ENCODE measurements at regions not wholly inside any gene's neighbourhood (a gene's known extent, or its start where the extent isn't known, plus 50 kb on each side); places are given as distances from the start of the nearest gene placed in this dataset.
A peak's percentile ranks its signal among the peaks of the same experiment; 100 is the strongest.

DNA sequence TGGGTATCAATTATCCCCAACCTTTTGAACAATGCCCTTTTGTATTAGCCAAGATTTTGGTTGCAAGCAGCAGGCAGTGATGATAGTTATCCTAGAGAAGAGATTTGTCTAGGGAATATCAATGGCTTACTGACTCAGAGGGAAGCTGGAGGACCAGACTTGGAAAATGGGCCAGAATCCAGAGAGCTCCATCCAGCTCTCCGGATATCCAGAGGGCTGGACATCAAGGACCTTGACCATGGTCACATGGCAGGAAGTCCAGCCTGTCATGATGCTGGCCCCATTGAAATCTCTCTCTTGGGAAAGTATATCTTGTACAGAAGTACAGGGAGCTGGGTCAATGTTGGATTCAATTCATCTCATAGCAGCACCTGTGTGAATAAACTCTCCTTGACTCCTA lies 148.5 kb upstream of the PDZRN3 start:
- WGBS, 3 donors, result 20 to 27% (median 22%) methylated on average over 1 of the region's 1 CpG
- no peak for ATAC-seq
- Histone ChIP-seq H3K27me3 (ENCODE audit: insufficient read depth in 3 of 3, low read length in 2 of 3) (no peaks in the 10 kb centered on the region), H3K36me3 (ENCODE audit: insufficient read depth in 1 of 2, low read depth in 1 of 2) (no peaks in the 10 kb centered on the region), H3K4me3 (no peak overlapping the region), H3K9me3 (peaks cover 5% of the 10 kb centered on the region), H3K4me1 (no peaks in the 10 kb centered on the region), H3K27ac (no peak overlapping the region)
- no peak for TF ChIP-seq CTCF (IDR thresholded peaks at IDR 0.05)
- intact Hi-C loops (cut with DNase I), result no loop called here
- DNase-seq, result no peak

GRCh38 chr3:73772076-73772886 lies 147.5 kb upstream of the PDZRN3 start:
- Histone ChIP-seq H3K27ac (no peak overlapping the region), H3K4me3 (no peak overlapping the region)
- ATAC-seq, result no peak

DNA sequence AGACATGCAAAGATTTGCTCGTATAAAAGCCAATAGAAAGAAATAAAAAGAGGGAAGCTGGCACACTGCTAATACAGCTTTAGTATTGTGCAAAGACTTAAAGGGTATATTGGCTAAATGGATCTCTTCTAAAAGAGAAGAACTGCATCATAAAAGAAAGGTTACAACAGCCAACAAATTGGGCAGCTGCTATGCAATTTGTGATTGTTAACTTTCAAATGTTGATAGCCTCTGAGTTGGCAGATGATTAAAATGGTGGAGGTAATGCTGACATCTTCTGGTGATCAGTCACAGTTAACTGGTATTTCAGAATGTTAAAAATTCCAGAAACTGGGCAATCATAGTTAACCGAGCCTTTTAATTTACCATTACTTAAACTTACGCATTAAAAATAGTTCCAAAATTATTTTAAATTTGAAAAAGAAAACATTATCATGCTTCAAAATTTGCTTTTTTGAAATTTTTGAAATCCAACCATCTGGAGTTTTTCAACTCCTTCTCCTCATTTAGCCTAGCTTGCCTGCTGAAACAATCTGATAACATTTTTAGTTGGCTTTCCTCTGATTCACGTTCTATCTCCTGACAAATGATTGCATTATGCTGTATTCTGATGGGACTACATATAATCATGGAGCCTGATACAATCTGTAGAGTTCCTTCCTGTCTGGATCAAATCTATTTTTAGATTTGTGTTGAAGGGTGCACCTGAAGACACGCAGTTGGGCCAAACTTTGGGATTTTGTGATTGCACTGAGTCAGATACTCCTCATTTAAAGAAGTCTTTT lies 144.0 kb upstream of the PDZRN3 start:
- H3K9me3 ChIP-seq, result peaks cover 5% of the 10 kb centered on the region
- H3K27ac ChIP-seq, result no peak overlapping the region
- TF ChIP-seq CTCF (IDR thresholded peaks at IDR 0.05), result no peak
- peaks cover 8% of the 10 kb centered on the region for H3K4me1 ChIP-seq
- ATAC-seq (no peak), DNase-seq (no peak)
- no peaks in the 10 kb centered on the region for H3K27me3 ChIP-seq (ENCODE audit: insufficient read depth in 3 of 3, low read length in 2 of 3)
- intact Hi-C loops (cut with DNase I), result loop anchor here in 1 of 2 donors (10.0 kb wide), 1 partner anchor 254 kb away; no protein-coding TSS in a partner anchor
- WGBS, 3 donors, result 68 to 77% (median 72%) methylated on average over 5 of the region's 5 CpGs
- no peak overlapping the region for H3K4me3 ChIP-seq
- no peaks in the 10 kb centered on the region for H3K36me3 ChIP-seq (ENCODE audit: insufficient read depth in 1 of 2, low read depth in 1 of 2)

More at GRCh38 chr3:73772076-73772886, 147.5 kb upstream of the PDZRN3 start:
- no peak for DNase-seq
- peaks cover 5% of the 10 kb centered on the region for H3K9me3 ChIP-seq
- no peaks in the 10 kb centered on the region for H3K36me3 ChIP-seq (ENCODE audit: insufficient read depth in 1 of 2, low read depth in 1 of 2)
- H3K27me3 ChIP-seq (ENCODE audit: insufficient read depth in 3 of 3, low read length in 2 of 3), result no peaks in the 10 kb centered on the region
- no peaks in the 10 kb centered on the region for H3K4me1 ChIP-seq
- 62 to 75% (median 69%) methylated on average over 3 of the region's 3 CpGs for WGBS, 3 donors
- intact Hi-C loops (cut with DNase I), result no loop called here
- TF ChIP-seq CTCF (IDR thresholded peaks at IDR 0.05), result no peak

GRCh38 chr3:73766599-73767381 lies 142.0 kb upstream of the PDZRN3 start:
- WGBS, 3 donors, result 32 to 51% (median 38%) methylated on average over 7 of the region's 7 CpGs
- intact Hi-C loops (cut with DNase I), result loop anchor here in 1 of 2 donors (10.0 kb wide), 1 partner anchor 252 kb away; no protein-coding TSS in a partner anchor
- H3K9me3 ChIP-seq, result peaks cover 5% of the 10 kb centered on the region
- H3K36me3 ChIP-seq (ENCODE audit: insufficient read depth in 1 of 2, low read depth in 1 of 2), result no peaks in the 10 kb centered on the region
- no peaks in the 10 kb centered on the region for H3K27me3 ChIP-seq (ENCODE audit: insufficient read depth in 3 of 3, low read length in 2 of 3)
- H3K27ac ChIP-seq, result peak overlapping the region; percentile 50
- TF ChIP-seq CTCF (IDR thresholded peaks at IDR 0.05), result no peak
- DNase-seq (peak in 1 of 2 donors; percentile 52), ATAC-seq (peak; percentile 26 to 69 (median 50))
- H3K4me1 ChIP-seq, result peaks cover 8% of the 10 kb centered on the region
- H3K4me3 ChIP-seq, result peak overlapping the region; percentile 33

Data from psoas muscle (tissue), 7 donors.